Ishikawa (cell line): ENCODE measurements at regions not wholly inside any gene's neighbourhood (a gene's known extent, or its start where the extent isn't known, plus 50 kb on each side); places are given as distances from the start of the nearest gene placed in this dataset.

Source experiments
- CEBPB ChIP-seq: IDR thresholded peaks from 2 replicates; pipeline ENCODE4 v1.6.1; 2012
- CREB1 ChIP-seq: IDR thresholded peaks from 2 replicates; pipeline ENCODE4 v1.6.1; 2012; ENCODE audit warnings: low read depth
- EGR1 ChIP-seq: IDR thresholded peaks from 2 replicates; pipeline ENCODE4 v1.6.1; 2012
- EP300 ChIP-seq: IDR thresholded peaks from 2 replicates; pipeline ENCODE4 v1.6.1; 2012; ENCODE audit warnings: borderline replicate concordance
- FOXM1 ChIP-seq: IDR thresholded peaks from 2 replicates; pipeline ENCODE4 v1.6.1; 2012; ENCODE audit warnings: low read depth, borderline replicate concordance
- NFIC ChIP-seq: IDR thresholded peaks from 2 replicates; pipeline ENCODE4 v1.6.1; 2012
- RAD21 ChIP-seq: IDR thresholded peaks from 2 replicates; pipeline ENCODE4 v1.6.1; 2012; ENCODE audit warnings: low read depth
- REST ChIP-seq: IDR thresholded peaks from 2 replicates; pipeline ENCODE4 v1.6.1; 2012; ENCODE audit warnings: low read depth, mild to moderate bottlenecking
- TAF1 ChIP-seq: IDR thresholded peaks from 2 replicates; pipeline ENCODE4 v1.6.1; 2012; ENCODE audit warnings: low read depth, mild to moderate bottlenecking
- TCF12 ChIP-seq: IDR thresholded peaks from 2 replicates; pipeline ENCODE4 v1.6.1; 2012; ENCODE audit warnings: low read depth
- TEAD4 ChIP-seq: IDR thresholded peaks from 2 replicates; pipeline ENCODE4 v1.6.1; 2012
- USF1 ChIP-seq: IDR thresholded peaks from 2 replicates; pipeline ENCODE4 v1.6.1; 2012
- YY1 ChIP-seq: IDR thresholded peaks from 2 replicates; pipeline ENCODE4 v1.6.1; 2012; ENCODE audit warnings: low read depth
- ZBTB7A ChIP-seq: IDR thresholded peaks from 2 replicates; pipeline ENCODE4 v1.6.1; 2012; ENCODE audit warnings: low read depth
- TF ChIP-seq, protein P1 (sequence below): IDR thresholded peaks from 2 replicates; pipeline ENCODE4 v1.6.1; 2012

DNA sequence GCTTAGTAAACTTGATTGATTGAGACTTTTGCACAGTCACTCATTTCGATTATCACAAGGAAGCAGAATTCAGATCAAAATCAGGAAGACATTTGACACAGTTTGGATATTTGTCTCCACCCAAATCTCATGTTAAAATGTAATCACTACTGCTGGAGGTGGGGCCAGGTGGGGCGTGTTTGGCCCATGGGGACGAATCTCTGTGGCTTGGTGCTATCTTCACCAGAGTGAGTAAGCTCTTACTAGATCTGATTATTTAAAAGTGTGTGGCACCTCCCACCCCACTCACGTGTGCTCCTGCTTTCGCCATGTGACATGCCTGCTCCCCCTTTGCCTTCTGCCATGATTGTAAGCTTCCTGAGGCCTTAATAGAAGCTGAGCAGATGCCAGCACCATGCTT is 291.4 kb downstream of the PCNX1 start:
- TF ChIP-seq CREB1, result no peak
- no peak for TF ChIP-seq YY1
- TF ChIP-seq CEBPB, result no peak
- no peak for TF ChIP-seq REST
- no peak for TF ChIP-seq NFIC
- no peak for TF ChIP-seq FOXM1
- TF ChIP-seq TAF1, result no peak
- no peak for TF ChIP-seq EP300
- TF ChIP-seq RAD21, result no peak
- TF ChIP-seq USF1, result no peak
- TF ChIP-seq EGR1, result no peak
- TF ChIP-seq, protein P1, sequence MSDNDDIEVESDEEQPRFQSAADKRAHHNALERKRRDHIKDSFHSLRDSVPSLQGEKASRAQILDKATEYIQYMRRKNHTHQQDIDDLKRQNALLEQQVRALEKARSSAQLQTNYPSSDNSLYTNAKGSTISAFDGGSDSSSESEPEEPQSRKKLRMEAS, result no peak
- no peak for TF ChIP-seq TEAD4
- TF ChIP-seq TCF12, result no peak
- no peak for TF ChIP-seq ZBTB7A

GRCh38 chr14:71201840-71202239 is 294.6 kb downstream of the PCNX1 start:
- TF ChIP-seq CREB1, result no peak
- no peak for TF ChIP-seq ZBTB7A
- TF ChIP-seq TAF1, result no peak
- TF ChIP-seq, protein P1, result no peak
- no peak for TF ChIP-seq USF1
- TF ChIP-seq RAD21, result no peak
- TF ChIP-seq REST, result no peak
- no peak for TF ChIP-seq FOXM1
- no peak for TF ChIP-seq YY1
- no peak for TF ChIP-seq TEAD4
- no peak for TF ChIP-seq EP300

- TF ChIP-seq EP300, result no peak
- no peak for TF ChIP-seq TCF12
- no peak for TF ChIP-seq TAF1
- TF ChIP-seq CREB1, result no peak
- TF ChIP-seq, protein P1, result no peak
- no peak for TF ChIP-seq ZBTB7A
- no peak for TF ChIP-seq RAD21
- TF ChIP-seq USF1, result no peak
- TF ChIP-seq FOXM1, result no peak
- no peak for TF ChIP-seq EGR1
- TF ChIP-seq YY1, result no peak
- TF ChIP-seq TEAD4, result no peak
- TF ChIP-seq CEBPB, result no peak
- TF ChIP-seq NFIC, result no peak
- no peak for TF ChIP-seq REST
Measured at GRCh38 chr14:71202881-71203280, 295.6 kb downstream of the PCNX1 start.

- TF ChIP-seq RAD21, result no peak
- TF ChIP-seq CREB1, result no peak
- TF ChIP-seq EGR1, result no peak
- TF ChIP-seq CEBPB, result no peak
- no peak for TF ChIP-seq ZBTB7A
- no peak for TF ChIP-seq REST
- no peak for TF ChIP-seq TAF1
- TF ChIP-seq NFIC, result no peak
- TF ChIP-seq FOXM1, result no peak
- TF ChIP-seq YY1, result no peak
Measured at GRCh38 chr14:71203306-71203705, 296.0 kb downstream of the PCNX1 start.
